ENCODE measurements at regions not wholly inside any gene's neighbourhood (a gene's known extent, or its start where the extent isn't known, plus 50 kb on each side); places are given as distances from the start of the nearest gene placed in this dataset.

- no peak for DNase-seq
Observed at GRCh38 chr1:79431340-79431739, 424.8 kb upstream of the ADGRL4 start.

GRCh38 chr1:79430437-79430836 is 423.9 kb upstream of the ADGRL4 start:
- WGBS (ENCODE audit: insufficient coverage, low coverage, low lambda C conversion rate, missing lambda C conversion rate), result 71% methylated on average over 11 of the region's 11 CpGs
- Histone ChIP-seq H3K27me3 (no peaks in the 10 kb centered on the region), H3K36me3 (no peaks in the 10 kb centered on the region), H3K27ac (no peak overlapping the region), H3K9me3 (no peaks in the 10 kb centered on the region), H3K4me3 (no peak overlapping the region), H3K4me1 (no peaks in the 10 kb centered on the region)
- TF ChIP-seq POLR2A (IDR thresholded peaks at IDR 0.05) (no peak), CTCF (IDR thresholded peaks at IDR 0.05) (no peak)
- intact Hi-C loops (cut with DNase I), result no loop called here
- ATAC-seq (no peak), DNase-seq (no peak)

More at GRCh38 chr1:79431340-79431739, 424.8 kb upstream of the ADGRL4 start:
- Histone ChIP-seq H3K27ac (no peak overlapping the region), H3K36me3 (no peaks in the 10 kb centered on the region), H3K4me3 (no peak overlapping the region), H3K9me3 (no peaks in the 10 kb centered on the region), H3K4me1 (no peaks in the 10 kb centered on the region), H3K27me3 (no peaks in the 10 kb centered on the region)
- intact Hi-C loops (cut with DNase I), result no loop called here
- WGBS (ENCODE audit: insufficient coverage, low coverage, low lambda C conversion rate, missing lambda C conversion rate), result 34% methylated on average over 2 of the region's 2 CpGs
- ATAC-seq, result no peak
- TF ChIP-seq POLR2A (IDR thresholded peaks at IDR 0.05), result no peak
- TF ChIP-seq CTCF (IDR thresholded peaks at IDR 0.05), result no peak

GRCh38 chr1:79422726-79423125 is 416.2 kb upstream of the ADGRL4 start:
- intact Hi-C loops (cut with DNase I), result no loop called here
- TF ChIP-seq POLR2A (IDR thresholded peaks at IDR 0.05), result no peak
- no peak for TF ChIP-seq CTCF (IDR thresholded peaks at IDR 0.05)
- Histone ChIP-seq H3K9me3 (no peaks in the 10 kb centered on the region), H3K27ac (no peak overlapping the region), H3K27me3 (no peaks in the 10 kb centered on the region), H3K36me3 (no peaks in the 10 kb centered on the region), H3K4me1 (no peaks in the 10 kb centered on the region), H3K4me3 (no peak overlapping the region)
- no peak for DNase-seq
- whole genome bisulfite sequencing (ENCODE audit: insufficient coverage, low coverage, low lambda C conversion rate, missing lambda C conversion rate), result 50% methylated on average over 2 of the region's 2 CpGs
- no peak for ATAC-seq

- ATAC-seq, result no peak
- intact Hi-C loops (cut with DNase I), result no loop called here
- Histone ChIP-seq H3K4me1 (no peaks in the 10 kb centered on the region), H3K27me3 (no peaks in the 10 kb centered on the region), H3K27ac (no peak overlapping the region), H3K4me3 (no peak overlapping the region), H3K36me3 (no peaks in the 10 kb centered on the region), H3K9me3 (no peaks in the 10 kb centered on the region)
- DNase-seq, result no peak
- no peak for TF ChIP-seq CTCF (IDR thresholded peaks at IDR 0.05)
- no peak for TF ChIP-seq POLR2A (IDR thresholded peaks at IDR 0.05)
- WGBS (ENCODE audit: insufficient coverage, low coverage, low lambda C conversion rate, missing lambda C conversion rate), result 42% methylated on average over 2 of the region's 2 CpGs
Observed at GRCh38 chr1:79398501-79398900, 392.0 kb upstream of the ADGRL4 start.

GRCh38 chr1:79396901-79397300 is 390.4 kb upstream of the ADGRL4 start:
- Histone ChIP-seq H3K4me3 (no peak overlapping the region), H3K27ac (no peak overlapping the region), H3K4me1 (no peaks in the 10 kb centered on the region), H3K36me3 (no peaks in the 10 kb centered on the region), H3K9me3 (no peaks in the 10 kb centered on the region), H3K27me3 (no peaks in the 10 kb centered on the region)
- no peak for ATAC-seq
- TF ChIP-seq POLR2A (IDR thresholded peaks at IDR 0.05) (no peak), CTCF (IDR thresholded peaks at IDR 0.05) (no peak)
- WGBS (ENCODE audit: insufficient coverage, low coverage, low lambda C conversion rate, missing lambda C conversion rate), result 42% methylated on average over 2 of the region's 2 CpGs
- intact Hi-C loops (cut with DNase I), result no loop called here
- DNase-seq, result no peak

Measured in right lobe of liver (tissue), 6 donors.